ENCODE measurements at regions not wholly inside any gene's neighbourhood (a gene's known extent, or its start where the extent isn't known, plus 50 kb on each side); places are given as distances from the start of the nearest gene placed in this dataset.

DNA sequence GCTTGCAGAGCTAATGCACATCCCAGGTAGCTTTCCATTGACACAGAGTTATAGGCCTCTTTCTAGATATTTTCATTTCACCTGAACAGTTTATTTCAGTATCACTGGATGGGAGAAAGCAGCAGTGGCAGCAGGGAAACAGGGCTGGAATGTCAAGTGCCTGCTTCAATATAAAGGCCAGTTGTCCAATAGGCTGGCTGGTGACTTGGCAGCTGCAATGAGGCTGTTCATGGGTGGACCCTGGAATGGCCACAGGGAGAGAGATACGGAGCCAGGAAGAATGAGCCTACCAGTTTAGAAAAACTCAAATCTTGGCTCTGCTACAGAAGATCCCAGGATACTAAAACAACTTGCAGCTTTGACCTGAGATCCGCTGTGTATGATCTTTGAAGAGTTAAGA lies 185.0 kb downstream of the BCL11A start:
- Mint-ChIP-seq H3K27ac (no peak overlapping the region), H3K4me3 (no peak overlapping the region), H3K4me1 (peaks cover 8% of the 10 kb centered on the region), H3K36me3 (ENCODE audit: low read depth) (no peaks in the 10 kb centered on the region), H3K27me3 (no peaks in the 10 kb centered on the region), H3K9me3 (no peaks in the 10 kb centered on the region)
- DNase-seq (no peak), ATAC-seq (no peak)

DNA sequence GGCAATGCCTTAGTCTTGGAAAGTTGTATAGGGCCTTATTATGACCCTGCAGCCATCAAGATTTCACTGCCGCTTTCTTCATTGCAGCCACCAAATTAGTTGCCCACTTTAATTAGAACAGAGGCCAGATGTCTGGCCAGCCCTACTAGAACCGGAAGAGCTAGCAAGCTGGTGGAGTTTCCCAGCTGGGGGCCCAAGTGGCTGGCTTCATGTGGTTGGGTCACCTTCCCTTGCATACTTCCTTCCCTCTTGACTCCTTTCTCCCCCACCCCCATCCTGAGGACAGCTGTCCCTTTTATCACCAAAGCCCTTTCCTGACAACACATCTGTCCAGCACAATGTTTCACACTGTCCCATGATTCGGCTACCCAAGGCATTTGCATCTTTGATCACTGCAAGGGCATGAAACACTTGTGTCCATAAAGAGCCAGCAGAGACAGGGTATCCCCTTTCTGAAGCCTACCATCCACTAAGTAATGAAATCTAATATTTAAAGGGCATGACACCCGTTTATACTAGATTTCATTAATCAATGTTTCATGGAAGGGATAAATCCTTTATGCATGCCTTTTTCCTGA lies 187.2 kb downstream of the BCL11A start:
- ATAC-seq: no peak
- H3K9me3 Mint-ChIP-seq: no peaks in the 10 kb centered on the region

DNA sequence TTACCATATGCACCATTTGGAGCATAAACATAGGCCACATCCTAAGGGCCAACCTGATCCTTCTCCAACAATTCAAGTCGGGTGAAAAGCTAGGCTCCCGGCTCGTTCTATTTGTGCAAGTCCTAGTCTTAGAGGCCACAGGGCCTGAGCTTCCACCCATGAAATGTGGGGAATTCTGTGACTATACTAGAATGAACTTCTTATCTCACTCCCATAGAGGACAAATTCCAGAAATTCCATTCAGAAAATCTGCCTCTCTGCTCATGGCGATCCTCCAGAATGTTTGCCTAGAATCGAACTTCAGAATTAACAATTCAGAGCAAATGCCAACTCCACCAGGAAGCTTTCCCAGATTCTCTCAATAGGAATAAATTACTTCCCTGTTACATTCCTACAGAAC lies 187.9 kb downstream of the BCL11A start:
- ATAC-seq: no peak
- Mint-ChIP-seq H3K36me3 (ENCODE audit: low read depth) (no peaks in the 10 kb centered on the region), H3K27ac (no peak overlapping the region), H3K4me3 (no peak overlapping the region), H3K27me3 (no peaks in the 10 kb centered on the region), H3K4me1 (peaks cover 8% of the 10 kb centered on the region), H3K9me3 (no peaks in the 10 kb centered on the region)
- DNase-seq: no peak

More for the DNA sequence above, 187.2 kb downstream of the BCL11A start:
- DNase-seq: no peak
- Mint-ChIP-seq H3K4me1 (peaks cover 8% of the 10 kb centered on the region), H3K36me3 (ENCODE audit: low read depth) (no peaks in the 10 kb centered on the region), H3K4me3 (no peak overlapping the region), H3K27ac (no peak overlapping the region), H3K27me3 (no peaks in the 10 kb centered on the region)

DNA sequence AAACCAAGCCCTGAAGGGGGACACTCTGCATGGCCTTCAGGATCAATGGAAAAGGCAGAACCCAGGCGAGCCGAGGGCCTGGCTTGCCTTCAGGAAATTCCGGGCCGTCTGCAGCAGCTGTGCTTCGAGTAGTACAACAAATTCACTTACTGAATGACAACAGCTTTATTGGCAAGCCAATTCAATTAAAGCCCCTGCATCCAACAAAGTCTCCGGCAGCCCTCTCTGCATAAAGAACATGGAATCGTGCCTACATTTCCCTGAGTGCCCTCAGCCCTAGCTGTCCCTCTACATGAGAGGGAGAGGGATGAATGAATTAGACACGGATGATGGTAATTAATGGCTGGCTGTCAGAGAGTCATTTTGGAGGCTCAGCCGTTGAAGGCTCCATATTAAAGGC lies 189.0 kb downstream of the BCL11A start:
- H3K4me1 Mint-ChIP-seq: peaks cover 3% of the 10 kb centered on the region
- H3K27me3 Mint-ChIP-seq: no peaks in the 10 kb centered on the region
- H3K9me3 Mint-ChIP-seq: no peaks in the 10 kb centered on the region
- ATAC-seq: no peak
- no peak overlapping the region for H3K4me3 Mint-ChIP-seq
- no peak for DNase-seq
- no peaks in the 10 kb centered on the region for H3K36me3 Mint-ChIP-seq (ENCODE audit: low read depth)
- no peak overlapping the region for H3K27ac Mint-ChIP-seq

DNA sequence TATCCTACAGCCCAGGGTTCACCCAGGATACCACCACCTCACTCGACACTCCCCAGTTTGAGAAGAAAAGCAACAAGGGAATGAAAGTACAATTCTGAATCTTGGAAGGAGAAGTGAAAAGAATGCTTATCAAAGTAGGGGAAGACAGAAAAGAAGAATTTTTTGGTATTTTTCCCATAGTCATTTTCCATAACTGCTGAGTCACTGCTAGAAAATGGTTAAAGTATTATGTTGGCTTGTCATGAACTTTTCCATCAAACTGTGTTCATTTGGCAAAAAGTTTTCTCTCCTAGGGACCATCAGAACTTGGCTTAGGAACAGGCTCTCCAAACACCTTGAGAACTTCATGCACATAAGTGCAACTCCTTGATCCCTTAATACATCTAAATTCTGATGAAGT lies 192.0 kb downstream of the BCL11A start:
- no peaks in the 10 kb centered on the region for H3K27me3 Mint-ChIP-seq
- H3K4me1 Mint-ChIP-seq: peaks cover 16% of the 10 kb centered on the region
- H3K27ac Mint-ChIP-seq: no peak overlapping the region
- no peaks in the 10 kb centered on the region for H3K36me3 Mint-ChIP-seq (ENCODE audit: low read depth)
- no peak for ATAC-seq
- H3K4me3 Mint-ChIP-seq: no peak overlapping the region
- no peak for DNase-seq
- H3K9me3 Mint-ChIP-seq: no peaks in the 10 kb centered on the region

DNA sequence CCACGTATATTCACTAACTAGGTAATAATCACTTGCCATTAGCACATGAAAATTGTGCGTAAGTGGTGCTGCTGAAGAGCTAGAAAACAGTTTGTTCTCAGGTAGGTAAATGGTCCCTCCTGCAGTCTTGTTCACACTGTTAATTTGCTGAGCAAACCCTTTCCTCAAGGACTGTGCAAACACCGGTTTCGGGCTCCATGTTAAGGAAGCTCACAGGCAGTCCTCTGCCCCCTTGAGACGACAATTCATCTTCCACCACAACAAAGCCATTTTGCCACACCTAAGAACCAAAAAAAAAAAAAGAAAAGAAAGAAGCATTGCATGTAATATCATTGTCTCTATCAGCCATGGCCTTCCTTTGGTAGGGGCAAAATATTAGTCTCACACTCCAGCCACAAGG lies 193.9 kb downstream of the BCL11A start:
- H3K27ac Mint-ChIP-seq: no peak overlapping the region
- DNase-seq (no peak), ATAC-seq (no peak)
- peaks cover 3% of the 10 kb centered on the region for H3K27me3 Mint-ChIP-seq
- no peak overlapping the region for H3K4me3 Mint-ChIP-seq
- peaks cover 29% of the 10 kb centered on the region for H3K4me1 Mint-ChIP-seq
- H3K36me3 Mint-ChIP-seq (ENCODE audit: low read depth): no peaks in the 10 kb centered on the region
- no peaks in the 10 kb centered on the region for H3K9me3 Mint-ChIP-seq

DNA sequence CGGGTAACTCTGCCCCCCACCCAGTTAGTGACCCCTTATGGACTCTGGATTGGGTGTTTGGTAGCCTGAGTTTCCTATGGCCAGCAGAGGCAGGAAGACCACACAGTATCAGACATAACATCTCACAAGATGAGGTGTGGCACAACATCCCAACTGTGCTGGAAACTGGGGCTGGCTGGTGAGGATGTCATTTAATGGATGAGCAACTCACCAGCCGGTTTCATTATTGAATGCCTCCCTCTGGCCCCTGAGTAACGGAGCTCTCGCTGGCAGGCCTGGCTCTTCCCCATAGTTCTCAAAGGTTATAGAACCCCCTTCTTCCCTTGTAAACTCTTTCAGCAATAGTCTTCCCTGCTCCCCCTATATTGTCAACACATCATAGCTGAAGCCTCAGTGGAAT lies 195.0 kb downstream of the BCL11A start:
- H3K9me3 Mint-ChIP-seq: no peaks in the 10 kb centered on the region
- peak overlapping the region; percentile 4 for H3K4me3 Mint-ChIP-seq
- ATAC-seq (no peak), DNase-seq (no peak)
- H3K27me3 Mint-ChIP-seq: peaks cover 5% of the 10 kb centered on the region
- no peaks in the 10 kb centered on the region for H3K36me3 Mint-ChIP-seq (ENCODE audit: low read depth)
- no peak overlapping the region for H3K27ac Mint-ChIP-seq
- H3K4me1 Mint-ChIP-seq: peaks cover 32% of the 10 kb centered on the region

DNA sequence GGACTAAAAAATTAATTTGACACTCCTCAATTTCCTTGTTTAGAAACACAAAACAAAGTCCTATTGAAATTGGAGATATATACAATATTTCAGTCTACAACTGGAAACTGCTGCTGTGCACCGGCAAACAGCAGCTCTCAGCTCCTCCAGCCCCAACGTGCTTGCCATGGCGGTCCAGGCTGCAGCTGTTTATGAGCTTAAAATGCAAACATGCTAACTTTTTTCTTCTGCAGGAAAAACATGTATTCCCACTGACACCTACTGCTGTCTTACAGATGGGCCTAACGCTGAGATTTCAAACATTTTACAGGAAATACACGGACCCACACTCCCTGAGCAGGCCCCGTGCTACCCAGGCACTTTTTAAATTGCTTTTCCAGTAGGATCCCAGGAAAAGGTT lies 195.5 kb downstream of the BCL11A start:
- ATAC-seq (no peak), DNase-seq (no peak)
- Mint-ChIP-seq H3K9me3 (no peaks in the 10 kb centered on the region), H3K4me1 (peaks cover 32% of the 10 kb centered on the region), H3K4me3 (no peak overlapping the region), H3K36me3 (ENCODE audit: low read depth) (no peaks in the 10 kb centered on the region), H3K27ac (no peak overlapping the region), H3K27me3 (peaks cover 5% of the 10 kb centered on the region)

DNA sequence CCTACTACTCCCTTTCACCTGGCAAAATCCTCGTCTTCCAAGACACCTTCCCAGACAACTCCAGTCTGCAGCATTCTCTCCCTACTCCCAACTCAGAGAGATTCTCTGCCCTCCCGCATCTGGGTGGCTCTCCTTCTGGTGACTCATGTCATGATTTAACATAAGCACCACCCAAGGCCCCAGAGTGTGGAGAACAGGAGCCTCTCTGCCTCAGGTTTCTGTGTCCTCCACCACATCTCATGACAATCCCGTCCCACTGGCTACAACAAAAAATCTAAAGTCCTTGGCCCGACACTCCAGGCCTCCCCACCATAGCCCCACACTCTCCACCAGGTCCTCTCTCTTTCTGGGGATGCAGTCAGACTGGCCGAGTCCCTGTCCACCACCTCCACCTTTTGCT lies 197.1 kb downstream of the BCL11A start:
- no peaks in the 10 kb centered on the region for H3K9me3 Mint-ChIP-seq
- peak overlapping the region; percentile 63 for H3K27ac Mint-ChIP-seq
- DNase-seq: no peak
- no peaks in the 10 kb centered on the region for H3K36me3 Mint-ChIP-seq (ENCODE audit: low read depth)
- peak overlapping the region; percentile 1 for H3K4me3 Mint-ChIP-seq
- H3K27me3 Mint-ChIP-seq: peaks cover 7% of the 10 kb centered on the region
- peaks cover 36% of the 10 kb centered on the region for H3K4me1 Mint-ChIP-seq
- ATAC-seq: no peak

DNA sequence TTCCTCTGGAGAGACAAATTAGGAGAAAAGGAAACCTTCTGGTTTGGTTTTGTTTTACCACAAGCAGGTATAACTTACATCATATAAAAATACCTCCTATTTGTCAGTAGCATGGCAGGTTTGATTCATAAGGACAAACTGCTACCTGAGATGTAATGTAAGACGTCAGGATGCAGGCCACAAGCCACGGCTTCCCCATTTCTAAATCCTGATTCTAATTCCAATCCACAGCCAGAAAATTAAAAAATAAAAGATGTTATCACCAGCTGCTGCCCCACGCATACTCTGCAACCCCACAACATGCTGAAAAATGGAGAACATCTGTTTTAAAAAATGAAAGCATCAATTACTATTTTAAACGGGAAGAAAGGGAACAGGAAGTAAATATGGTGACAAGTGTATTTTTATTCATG lies 197.6 kb downstream of the BCL11A start:
- ATAC-seq (no peak), DNase-seq (no peak)
- no peaks in the 10 kb centered on the region for H3K9me3 Mint-ChIP-seq
- H3K4me1 Mint-ChIP-seq: peaks cover 39% of the 10 kb centered on the region
- no peaks in the 10 kb centered on the region for H3K36me3 Mint-ChIP-seq (ENCODE audit: low read depth)
- H3K4me3 Mint-ChIP-seq: peak overlapping the region; percentile 1
- H3K27ac Mint-ChIP-seq: peak overlapping the region; percentile 63
- peaks cover 7% of the 10 kb centered on the region for H3K27me3 Mint-ChIP-seq

DNA sequence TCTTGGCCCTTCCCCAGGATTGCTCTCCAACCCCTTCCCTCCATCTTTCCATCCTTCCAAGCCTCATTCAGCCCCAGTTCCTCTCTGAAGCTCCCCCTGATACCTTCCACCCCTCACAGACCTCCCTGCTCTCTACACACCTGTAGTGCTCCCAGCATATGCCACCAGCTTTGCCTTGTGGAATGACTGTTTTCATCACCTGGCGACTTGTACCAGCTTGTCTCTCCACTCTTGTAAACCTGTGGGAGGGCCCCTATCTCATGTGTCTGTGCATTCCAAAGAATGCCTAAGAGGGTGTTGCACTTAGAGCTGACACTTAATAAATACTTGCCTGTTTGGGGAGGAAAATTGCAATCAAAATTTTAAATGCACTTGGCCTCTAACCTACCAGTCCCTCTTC lies 198.7 kb downstream of the BCL11A start:
- H3K36me3 Mint-ChIP-seq (ENCODE audit: low read depth): no peaks in the 10 kb centered on the region
- no peak for DNase-seq
- H3K4me3 Mint-ChIP-seq: no peak overlapping the region
- H3K9me3 Mint-ChIP-seq: no peaks in the 10 kb centered on the region
- no peak for ATAC-seq
- peaks cover 7% of the 10 kb centered on the region for H3K27me3 Mint-ChIP-seq
- H3K27ac Mint-ChIP-seq: no peak overlapping the region
- peaks cover 41% of the 10 kb centered on the region for H3K4me1 Mint-ChIP-seq

DNA sequence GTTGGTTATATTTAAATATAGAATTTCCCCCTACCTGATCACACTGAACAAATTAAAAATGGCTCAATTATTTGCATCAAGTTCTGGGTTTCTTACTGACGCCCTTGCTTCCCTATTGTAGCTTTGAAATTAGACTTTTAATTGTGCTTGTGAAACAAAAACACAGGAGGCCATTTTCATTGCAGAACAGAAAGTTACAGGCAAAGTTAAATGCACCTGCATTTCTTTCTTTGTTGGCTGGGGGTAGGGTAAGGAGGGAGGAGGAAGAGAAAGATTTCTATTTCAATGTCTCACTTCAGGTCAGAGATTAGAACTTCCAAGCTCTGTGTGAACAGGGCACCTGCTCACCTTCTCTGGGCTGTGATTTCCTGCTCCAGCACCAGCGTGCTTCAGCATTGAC lies 199.6 kb downstream of the BCL11A start:
- Mint-ChIP-seq H3K9me3 (no peaks in the 10 kb centered on the region), H3K4me3 (no peak overlapping the region), H3K36me3 (ENCODE audit: low read depth) (no peaks in the 10 kb centered on the region), H3K4me1 (peaks cover 41% of the 10 kb centered on the region), H3K27me3 (peaks cover 7% of the 10 kb centered on the region), H3K27ac (no peak overlapping the region)
- DNase-seq (no peak), ATAC-seq (no peak)

DNA sequence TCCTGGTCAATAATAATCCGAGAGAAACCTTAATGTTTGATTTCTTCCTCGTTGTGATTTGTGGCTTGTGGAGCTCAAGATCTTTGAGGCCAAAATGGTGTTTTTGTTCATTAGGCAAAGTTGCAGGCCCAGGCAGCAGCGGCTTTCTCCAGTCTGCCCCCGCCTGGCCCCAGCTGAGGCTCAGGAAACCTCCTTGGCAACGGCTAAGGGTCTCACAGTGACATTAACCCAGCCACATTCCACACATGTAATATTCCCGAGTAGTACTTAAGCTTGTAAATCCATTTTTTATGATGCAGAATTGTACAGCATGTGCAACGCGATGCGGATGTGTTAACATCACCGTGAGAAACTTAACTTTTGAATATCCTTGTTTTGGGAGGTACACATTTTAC lies 200.1 kb downstream of the BCL11A start:
- DNase-seq (no peak), ATAC-seq (no peak)
- peaks cover 37% of the 10 kb centered on the region for H3K4me1 Mint-ChIP-seq
- H3K27me3 Mint-ChIP-seq: peaks cover 7% of the 10 kb centered on the region
- no peak overlapping the region for H3K4me3 Mint-ChIP-seq
- H3K36me3 Mint-ChIP-seq (ENCODE audit: low read depth): no peaks in the 10 kb centered on the region
- no peaks in the 10 kb centered on the region for H3K9me3 Mint-ChIP-seq
- peak overlapping the region; percentile 53 for H3K27ac Mint-ChIP-seq

DNA sequence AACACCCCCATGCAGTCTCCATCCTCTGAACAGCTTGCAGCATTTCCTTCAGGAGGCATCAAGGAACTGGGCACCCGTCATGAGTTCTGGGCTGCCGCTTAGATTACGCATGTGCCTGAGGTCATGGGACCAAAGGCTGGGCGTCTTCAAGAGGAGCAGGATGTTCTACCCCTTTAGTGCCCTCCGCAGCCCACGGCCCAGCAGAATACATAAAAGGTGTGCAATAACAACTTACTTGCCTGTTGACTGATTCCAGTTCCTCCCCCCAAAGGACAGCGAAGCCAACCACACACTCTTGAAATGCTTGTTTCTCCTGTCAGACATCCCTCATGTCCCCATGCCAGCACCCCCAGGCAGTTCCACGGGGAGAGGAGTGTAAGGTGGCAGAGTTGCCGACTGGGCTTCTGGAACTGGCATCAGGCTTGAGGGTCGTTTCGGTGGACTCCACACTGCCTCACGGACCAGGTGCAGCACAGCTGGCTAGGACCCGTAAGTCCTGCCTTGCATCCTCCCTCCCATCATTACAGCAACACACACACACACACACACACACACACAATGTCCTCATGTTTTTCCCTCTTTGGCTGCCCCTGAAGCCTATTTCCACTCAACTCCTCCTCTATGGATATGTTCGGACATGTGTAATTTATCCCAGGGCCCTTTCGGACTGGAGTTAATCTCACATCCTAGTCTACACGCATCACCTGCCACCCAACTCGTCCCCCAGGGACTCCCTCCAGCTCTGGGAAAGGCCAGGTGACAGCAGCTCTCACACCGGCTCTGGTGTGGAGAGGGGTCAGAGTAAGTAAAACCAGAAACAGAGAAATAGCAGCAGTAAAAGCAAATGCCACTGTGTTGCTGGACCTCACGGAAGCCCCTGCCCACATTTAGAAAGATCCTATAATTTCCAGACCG lies 200.7 kb downstream of the BCL11A start:
- Mint-ChIP-seq H3K4me3 (no peak overlapping the region), H3K9me3 (no peaks in the 10 kb centered on the region), H3K36me3 (ENCODE audit: low read depth) (no peaks in the 10 kb centered on the region), H3K4me1 (peaks cover 36% of the 10 kb centered on the region), H3K27me3 (peaks cover 7% of the 10 kb centered on the region), H3K27ac (peak overlapping the region; percentile 53)
- no peak for DNase-seq
- ATAC-seq: no peak

DNA sequence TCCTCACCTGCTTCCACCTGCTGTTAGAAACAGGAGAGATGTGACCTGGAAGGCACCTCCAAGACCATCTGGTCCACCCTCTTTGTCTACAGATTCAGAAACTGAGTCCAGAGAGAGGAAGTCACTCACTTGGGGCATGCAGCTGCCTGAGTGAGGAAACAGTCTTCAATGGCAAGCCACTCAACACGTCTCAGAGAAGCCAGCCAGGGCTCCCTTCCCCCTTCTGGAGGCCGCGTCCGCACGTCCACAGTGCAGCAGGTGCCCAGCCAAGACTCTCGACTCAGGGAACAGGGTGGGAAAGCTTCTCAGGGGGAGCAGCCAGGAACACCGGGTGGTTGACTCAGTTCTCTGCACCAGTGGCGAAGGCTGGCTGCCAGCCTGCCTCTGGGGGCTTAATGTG lies 201.7 kb downstream of the BCL11A start:
- H3K4me3 Mint-ChIP-seq: no peak overlapping the region
- peak; percentile 22 for ATAC-seq

More for the DNA sequence above, 201.7 kb downstream of the BCL11A start:
- no peak for DNase-seq
- peaks cover 31% of the 10 kb centered on the region for H3K4me1 Mint-ChIP-seq
- H3K9me3 Mint-ChIP-seq: no peaks in the 10 kb centered on the region
- H3K36me3 Mint-ChIP-seq (ENCODE audit: low read depth): no peaks in the 10 kb centered on the region
- H3K27ac Mint-ChIP-seq: no peak overlapping the region
- peaks cover 7% of the 10 kb centered on the region for H3K27me3 Mint-ChIP-seq

Data from activated naive CD8-positive, alpha-beta T cell treated with anti-CD3 and anti-CD28 coated beads, Interleukin-2, amount 50 U/mL, for 24 hours (primary cell).